ENCODE measurements at regions not wholly inside any gene's neighbourhood (a gene's known extent, or its start where the extent isn't known, plus 50 kb on each side); places are given as distances from the start of the nearest gene placed in this dataset.

GRCh38 chr9:120197605-120198004, 382.4 kb downstream of the CDK5RAP2 start:
- Histone ChIP-seq H4K20me1 (replicated peaks; ENCODE audit: control insufficient read depth, extremely low read depth, insufficient read depth, low read length) (no peaks in the 10 kb centered on the region), H3K9me1 (replicated peaks; ENCODE audit: control insufficient read depth, extremely low read depth, insufficient read depth, low read length) (no peaks in the 10 kb centered on the region), H3K36me3 (ENCODE audit: control insufficient read depth in 2 of 2, extremely low read depth in 1 of 2, insufficient read depth in 2 of 2, low read length in 2 of 2) (no peaks in the 10 kb centered on the region), H3K4me3 (replicated peaks in 1 of 3; ENCODE audit: insufficient read depth in 1 of 3, low read depth in 1 of 3, low read length in 3 of 3) (no peak overlapping the region), H3K79me2 (ENCODE audit: control insufficient read depth, insufficient read depth, low read length) (no peaks in the 10 kb centered on the region), H3K27me3 (ENCODE audit: control insufficient read depth in 2 of 2, insufficient read depth in 2 of 2, low read length in 2 of 2) (no peaks in the 10 kb centered on the region), H3K9me3 (replicated peaks; ENCODE audit: control insufficient read depth, insufficient read depth, low read length) (no peaks in the 10 kb centered on the region), H3K4me1 (ENCODE audit: control insufficient read depth, extremely low read depth, insufficient read depth, low read length) (no peaks in the 10 kb centered on the region), H3K27ac (ENCODE audit: insufficient read depth, low read depth, low read length) (no peak overlapping the region), H2AFZ (ENCODE audit: low read depth, low read length) (no peak overlapping the region), H3K9ac (replicated peaks; ENCODE audit: extremely low read depth, insufficient read depth, low read length) (no peak overlapping the region), H3K4me2 (ENCODE audit: insufficient read depth, low read length) (no peak overlapping the region)
- no TSS peak for BruUV-seq (replicated peaks)
- ChIA-PET POLR2A (no interaction called here), CTCF (no interaction called here)
- FAIRE-seq: no peak
- intact Hi-C loops (cut with micrococcal nuclease) (no loop called here), dilution Hi-C loops (cut with MboI; ENCODE audit: extremely low pct_ligation_motif_present, low sequenced_read_pairs) (no loop called here)
- no peak for DNase-seq (ENCODE audit: low read depth, low spot score)
- TF ChIP-seq EZH2 (IDR thresholded peaks at IDR 0.05; ENCODE audit: borderline replicate concordance, low read depth, low read length, severe bottlenecking): no peak
- TF ChIP-seq FOS (IDR thresholded peaks at IDR 0.05; ENCODE audit: borderline replicate concordance, insufficient read depth, low read length): no peak
- TF ChIP-seq POLR2AphosphoS5 (IDR thresholded peaks at IDR 0.05; ENCODE audit: insufficient read depth, low read depth, low read length): no peak
- no peak for TF ChIP-seq GATA2 (IDR thresholded peaks at IDR 0.05; ENCODE audit: insufficient read depth, insufficient read length, low read depth, low read length)
- no peak for TF ChIP-seq MAX (IDR thresholded peaks at IDR 0.05; ENCODE audit: insufficient read depth, insufficient read length)
- TF ChIP-seq, protein P1, sequence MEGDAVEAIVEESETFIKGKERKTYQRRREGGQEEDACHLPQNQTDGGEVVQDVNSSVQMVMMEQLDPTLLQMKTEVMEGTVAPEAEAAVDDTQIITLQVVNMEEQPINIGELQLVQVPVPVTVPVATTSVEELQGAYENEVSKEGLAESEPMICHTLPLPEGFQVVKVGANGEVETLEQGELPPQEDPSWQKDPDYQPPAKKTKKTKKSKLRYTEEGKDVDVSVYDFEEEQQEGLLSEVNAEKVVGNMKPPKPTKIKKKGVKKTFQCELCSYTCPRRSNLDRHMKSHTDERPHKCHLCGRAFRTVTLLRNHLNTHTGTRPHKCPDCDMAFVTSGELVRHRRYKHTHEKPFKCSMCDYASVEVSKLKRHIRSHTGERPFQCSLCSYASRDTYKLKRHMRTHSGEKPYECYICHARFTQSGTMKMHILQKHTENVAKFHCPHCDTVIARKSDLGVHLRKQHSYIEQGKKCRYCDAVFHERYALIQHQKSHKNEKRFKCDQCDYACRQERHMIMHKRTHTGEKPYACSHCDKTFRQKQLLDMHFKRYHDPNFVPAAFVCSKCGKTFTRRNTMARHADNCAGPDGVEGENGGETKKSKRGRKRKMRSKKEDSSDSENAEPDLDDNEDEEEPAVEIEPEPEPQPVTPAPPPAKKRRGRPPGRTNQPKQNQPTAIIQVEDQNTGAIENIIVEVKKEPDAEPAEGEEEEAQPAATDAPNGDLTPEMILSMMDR (IDR thresholded peaks at IDR 0.05; ENCODE audit: extremely low read depth in 1 of 2, insufficient read depth in 1 of 2, low read depth in 1 of 2, low read length in 2 of 2): no peak

- H3K9ac ChIP-seq (replicated peaks; ENCODE audit: extremely low read depth, insufficient read depth, low read length): no peak overlapping the region
- ChIA-PET POLR2A (no interaction called here), CTCF (no interaction called here)
- H3K9me1 ChIP-seq (replicated peaks; ENCODE audit: control insufficient read depth, extremely low read depth, insufficient read depth, low read length): no peaks in the 10 kb centered on the region
- TF ChIP-seq POLR2A (IDR thresholded peaks at IDR 0.05; ENCODE audit: low read depth, low read length) (no peak), EZH2 (IDR thresholded peaks at IDR 0.05; ENCODE audit: borderline replicate concordance, low read depth, low read length, severe bottlenecking) (no peak)
- no peak overlapping the region for H2AFZ ChIP-seq (ENCODE audit: low read depth, low read length)
- no peaks in the 10 kb centered on the region for H3K9me3 ChIP-seq (replicated peaks; ENCODE audit: control insufficient read depth, insufficient read depth, low read length)
- no peak for DNase-seq (ENCODE audit: low read depth, low spot score)
- no peak overlapping the region for H3K4me3 ChIP-seq (replicated peaks in 1 of 3; ENCODE audit: insufficient read depth in 1 of 3, low read depth in 1 of 3, low read length in 3 of 3)
- H3K27me3 ChIP-seq (ENCODE audit: control insufficient read depth in 2 of 2, insufficient read depth in 2 of 2, low read length in 2 of 2): no peaks in the 10 kb centered on the region
- H3K4me2 ChIP-seq (ENCODE audit: insufficient read depth, low read length): no peak overlapping the region
- intact Hi-C loops (cut with micrococcal nuclease) (no loop called here), dilution Hi-C loops (cut with MboI; ENCODE audit: extremely low pct_ligation_motif_present, low sequenced_read_pairs) (no loop called here)
- no peaks in the 10 kb centered on the region for H3K4me1 ChIP-seq (ENCODE audit: control insufficient read depth, extremely low read depth, insufficient read depth, low read length)
- H3K79me2 ChIP-seq (ENCODE audit: control insufficient read depth, insufficient read depth, low read length): no peaks in the 10 kb centered on the region
- no peaks in the 10 kb centered on the region for H4K20me1 ChIP-seq (replicated peaks; ENCODE audit: control insufficient read depth, extremely low read depth, insufficient read depth, low read length)
- H3K27ac ChIP-seq (ENCODE audit: insufficient read depth, low read depth, low read length): no peak overlapping the region
- no peaks in the 10 kb centered on the region for H3K36me3 ChIP-seq (ENCODE audit: control insufficient read depth in 2 of 2, extremely low read depth in 1 of 2, insufficient read depth in 2 of 2, low read length in 2 of 2)
- no peak for FAIRE-seq
- no TSS peak for BruUV-seq (replicated peaks)
Observed at GRCh38 chr9:120191141-120191540, 388.8 kb downstream of the CDK5RAP2 start.

Measured in endothelial cell of umbilical vein (primary cell).